GM18867 (cell line): ENCODE measurements at regions not wholly inside any gene's neighbourhood (a gene's known extent, or its start where the extent isn't known, plus 50 kb on each side); places are given as distances from the start of the nearest gene placed in this dataset.

Experiments used
- ATAC-seq: cut with Tn5 transposase; IDR thresholded peaks from one replicate; pipeline ENCODE4 v1.9.1; 2021; ENCODE audit warnings: mild to moderate bottlenecking, moderate library complexity; ENCODE audit not compliant: unreplicated experiment

- no peak for ATAC-seq
These were observed 895.4 kb upstream of the ACVR2A start for GRCh38 chr2:146949400-146949799.

GRCh38 chr2:146944601-146945000 is 900.2 kb upstream of the ACVR2A start:
- ATAC-seq = no peak

GRCh38 chr2:146939991-146940685 is 904.7 kb upstream of the ACVR2A start:
- no peak for ATAC-seq

- ATAC-seq = no peak
These were observed 909.9 kb upstream of the ACVR2A start for GRCh38 chr2:146934921-146935320.

GRCh38 chr2:146931109-146931508 is 913.7 kb upstream of the ACVR2A start:
- ATAC-seq = peak; percentile 54

GRCh38 chr2:146927080-146927711 is 917.6 kb upstream of the ACVR2A start:
- ATAC-seq = no peak

- no peak for ATAC-seq
These were observed 926.5 kb upstream of the ACVR2A start for GRCh38 chr2:146918280-146918679.

GRCh38 chr2:146917431-146918042 is 927.3 kb upstream of the ACVR2A start:
- ATAC-seq = no peak

GRCh38 chr2:146916914-146917313 is 927.9 kb upstream of the ACVR2A start:
- no peak for ATAC-seq

GRCh38 chr2:146913476-146913875 is 931.4 kb upstream of the ACVR2A start:
- ATAC-seq = no peak

GRCh38 chr2:146912536-146912935 is 932.3 kb upstream of the ACVR2A start:
- ATAC-seq = no peak

GRCh38 chr2:146908776-146909175 is 936.1 kb upstream of the ACVR2A start:
- ATAC-seq = no peak

GRCh38 chr2:146898083-146898482 is 946.7 kb upstream of the ACVR2A start:
- no peak for ATAC-seq

- ATAC-seq = no peak
These were observed 950.3 kb upstream of the ACVR2A start for GRCh38 chr2:146894514-146894913.

GRCh38 chr2:146893500-146894041 is 951.3 kb upstream of the ACVR2A start:
- no peak for ATAC-seq

- no peak for ATAC-seq
These were observed 954.3 kb upstream of the ACVR2A start for GRCh38 chr2:146890491-146890890.

GRCh38 chr2:146879882-146880281 is 964.9 kb upstream of the ACVR2A start:
- ATAC-seq = no peak

GRCh38 chr2:146874260-146874658 is 970.6 kb upstream of the ACVR2A start:
- ATAC-seq = no peak

GRCh38 chr2:146873646-146874259 is 971.1 kb upstream of the ACVR2A start:
- ATAC-seq = no peak

- ATAC-seq = no peak
These were observed 971.8 kb upstream of the ACVR2A start for GRCh38 chr2:146873056-146873455.

- ATAC-seq = no peak
These were observed 974.1 kb upstream of the ACVR2A start for GRCh38 chr2:146870691-146871090.

GRCh38 chr2:146869328-146869727 is 975.5 kb upstream of the ACVR2A start:
- ATAC-seq = no peak
